C4-2B (cell line): ENCODE measurements at regions not wholly inside any gene's neighbourhood (a gene's known extent, or its start where the extent isn't known, plus 50 kb on each side); places are given as distances from the start of the nearest gene placed in this dataset.

ENCODE experiments used
- H3K27ac ChIP-seq: fragments of 450-650 bp; 2 replicates; pipeline ENCODE4 v1.5.1; 2017
- CTCF ChIP-seq: fragments of 450-650 bp; conservative IDR thresholded peaks from 2 replicates; pipeline ENCODE4 v1.5.1; 2017; ENCODE audit warnings: mild to moderate bottlenecking
- ZFX ChIP-seq: fragments of 450-650 bp; IDR thresholded peaks from 2 replicates; pipeline ENCODE4 v1.6.1; 2017

GRCh38 chr1:73066866-73067265, 784.5 kb upstream of the NEGR1 start:
- TF ChIP-seq ZFX (no peak), CTCF (no peak)

GRCh38 chr1:73065339-73066041, 783.2 kb upstream of the NEGR1 start:
- TF ChIP-seq ZFX (no peak), CTCF (no peak)
- H3K27ac ChIP-seq: no peak overlapping the region

More at GRCh38 chr1:73066866-73067265, 784.5 kb upstream of the NEGR1 start:
- no peak overlapping the region for H3K27ac ChIP-seq

- no peak for TF ChIP-seq CTCF
- TF ChIP-seq ZFX: no peak
- no peak overlapping the region for H3K27ac ChIP-seq
Observed at GRCh38 chr1:73056826-73057225, 774.5 kb upstream of the NEGR1 start.

GRCh38 chr1:73044241-73045036, 762.1 kb upstream of the NEGR1 start:
- TF ChIP-seq ZFX: no peak
- TF ChIP-seq CTCF: no peak

GRCh38 chr1:73042403-73042802, 760.1 kb upstream of the NEGR1 start:
- H3K27ac ChIP-seq: no peak overlapping the region
- TF ChIP-seq ZFX: no peak
- TF ChIP-seq CTCF: no peak

More at GRCh38 chr1:73044241-73045036, 762.1 kb upstream of the NEGR1 start:
- no peak overlapping the region for H3K27ac ChIP-seq

- no peak overlapping the region for H3K27ac ChIP-seq
- TF ChIP-seq ZFX (no peak), CTCF (no peak)
Observed at GRCh38 chr1:73040811-73041210, 758.5 kb upstream of the NEGR1 start.

GRCh38 chr1:73034271-73034670, 751.9 kb upstream of the NEGR1 start:
- no peak overlapping the region for H3K27ac ChIP-seq
- TF ChIP-seq ZFX (no peak), CTCF (no peak)
